IPS-NIHi7 (cell line): ENCODE measurements at regions not wholly inside any gene's neighbourhood (a gene's known extent, or its start where the extent isn't known, plus 50 kb on each side); places are given as distances from the start of the nearest gene placed in this dataset.
A peak's percentile ranks its signal among the peaks of the same experiment; 100 is the strongest.
"Not testable (repeated sequence)": the region's sequence is repeated elsewhere in the genome, so short reads cannot be mapped to it uniquely, and the experiment has no call there.

ENCODE experiments used
- DNase-seq: peaks from one replicate; pipeline ENCODE4 v3.0.0; 2012; ENCODE audit warnings: mixed read lengths; ENCODE audit errors: extremely low spot score

- DNase-seq: peak; percentile 3
Measured at GRCh38 chr19:56894626-56895025, 54.1 kb upstream of the PEG3 start.

- no peak for DNase-seq
Measured at GRCh38 chr19:56896095-56896494, 55.6 kb upstream of the PEG3 start.

- DNase-seq: no peak
Measured at GRCh38 chr19:56899943-56900342, 59.4 kb upstream of the PEG3 start.

- DNase-seq: no peak
Measured at GRCh38 chr19:56900573-56901097, 60.1 kb upstream of the PEG3 start.

GRCh38 chr19:56905631-56906150 lies 65.2 kb upstream of the PEG3 start:
- DNase-seq: no peak

- no peak for DNase-seq
Measured at GRCh38 chr19:56912401-56913112, 72.0 kb upstream of the PEG3 start.

- DNase-seq: not testable (repeated sequence)
Measured at GRCh38 chr19:56913113-56913455, 72.6 kb upstream of the PEG3 start.

- DNase-seq: no peak
Measured at GRCh38 chr19:56916528-56916927, 76.0 kb upstream of the PEG3 start.

GRCh38 chr19:56917529-56917928 lies 77.0 kb upstream of the PEG3 start:
- no peak for DNase-seq

GRCh38 chr19:56917998-56918397 lies 77.5 kb upstream of the PEG3 start:
- no peak for DNase-seq

GRCh38 chr19:56918682-56919307 lies 78.3 kb upstream of the PEG3 start:
- no peak for DNase-seq

GRCh38 chr19:56919308-56919995 lies 78.9 kb upstream of the PEG3 start:
- no peak for DNase-seq

GRCh38 chr19:56926094-56926493 lies 85.6 kb upstream of the PEG3 start:
- DNase-seq: not testable (repeated sequence)

- DNase-seq: no peak
Measured at GRCh38 chr19:56927294-56927693, 86.8 kb upstream of the PEG3 start.

GRCh38 chr19:56927791-56928207 lies 87.3 kb upstream of the PEG3 start:
- DNase-seq: no peak

GRCh38 chr19:56930647-56931535 lies 90.4 kb upstream of the PEG3 start:
- DNase-seq: no peak

- no peak for DNase-seq
Measured at GRCh38 chr19:56933014-56933705, 92.6 kb upstream of the PEG3 start.

GRCh38 chr19:56934438-56935090 lies 94.0 kb upstream of the PEG3 start:
- DNase-seq: no peak

GRCh38 chr19:56939951-56940350 lies 99.4 kb upstream of the PEG3 start:
- DNase-seq: no peak

- DNase-seq: no peak
Measured at GRCh38 chr19:56942756-56943155, 102.2 kb upstream of the PEG3 start.
